Astrocyte of the cerebellum (primary cell): ENCODE measurements at regions not wholly inside any gene's neighbourhood (a gene's known extent, or its start where the extent isn't known, plus 50 kb on each side); places are given as distances from the start of the nearest gene placed in this dataset.
A peak's percentile ranks its signal among the peaks of the same experiment; 100 is the strongest.

ENCODE experiments used
- DNase-seq: peaks from one replicate; pipeline ENCODE4 v3.0.0-alpha.2; 2011; ENCODE audit warnings: low read depth
- H3K4me3 ChIP-seq: 2 replicates; pipeline ENCODE4 v1.5.1; 2011; ENCODE audit warnings: mild to moderate bottlenecking, low read depth, low read length, moderate library complexity
- CTCF ChIP-seq: IDR thresholded peaks from 2 replicates; pipeline ENCODE4 v1.5.1; 2012; ENCODE audit warnings: low read length, low read depth, moderate library complexity, mild to moderate bottlenecking; ENCODE audit errors: missing control alignments
- in situ Hi-C: cut with HindIII; loops from 2 replicates; pipeline ENCODE4 v1.10.0; 2017; ENCODE audit warnings: low sequenced_read_pairs

- DNase-seq: no peak
Observed at GRCh38 chr2:9144046-9144445, 62.6 kb upstream of the ASAP2 start.

GRCh38 chr2:9143264-9143815 lies 63.3 kb upstream of the ASAP2 start:
- in situ Hi-C loops: loop anchor here (5.0 kb wide), 1 partner anchor 64 kb away; the partner anchor contains the start of gene ASAP2
- peak overlapping the region; percentile 19 for H3K4me3 ChIP-seq
- no peak for DNase-seq
- no peak for TF ChIP-seq CTCF

More at GRCh38 chr2:9144046-9144445, 62.6 kb upstream of the ASAP2 start:
- no peak overlapping the region for H3K4me3 ChIP-seq
- TF ChIP-seq CTCF: no peak
- in situ Hi-C loops: loop anchor here (5.0 kb wide), 1 partner anchor 63 kb away; the partner anchor contains the start of gene ASAP2

- DNase-seq: peak; percentile 56
- in situ Hi-C loops: loop anchor here (5.0 kb wide), 1 partner anchor 65 kb away; the partner anchor contains the start of gene ASAP2
- peak; percentile 94 for TF ChIP-seq CTCF
- H3K4me3 ChIP-seq: peak overlapping the region; percentile 19
Observed at GRCh38 chr2:9142551-9143263, 63.9 kb upstream of the ASAP2 start.

GRCh38 chr2:9141706-9142460 lies 64.7 kb upstream of the ASAP2 start:
- H3K4me3 ChIP-seq: no peak overlapping the region
- in situ Hi-C loops: loop anchor here (5.0 kb wide), 1 partner anchor 65 kb away; the partner anchor contains the start of gene ASAP2
- TF ChIP-seq CTCF: no peak
- no peak for DNase-seq

- DNase-seq: no peak
- H3K4me3 ChIP-seq: no peak overlapping the region
- in situ Hi-C loops: loop anchor here (5.0 kb wide), 1 partner anchor 66 kb away; the partner anchor contains the start of gene ASAP2
- no peak for TF ChIP-seq CTCF
Observed at GRCh38 chr2:9141091-9141667, 65.4 kb upstream of the ASAP2 start.

- no peak for DNase-seq
- in situ Hi-C loops: loop anchor here (5.0 kb wide), 1 partner anchor 67 kb away; the partner anchor contains the start of gene ASAP2
- TF ChIP-seq CTCF: no peak
- H3K4me3 ChIP-seq: no peak overlapping the region
Observed at GRCh38 chr2:9140645-9141044, 66.0 kb upstream of the ASAP2 start.
